GM18861 (cell line): ENCODE measurements at regions not wholly inside any gene's neighbourhood (a gene's known extent, or its start where the extent isn't known, plus 50 kb on each side); places are given as distances from the start of the nearest gene placed in this dataset.

Experiments used
- ATAC-seq: cut with Tn5 transposase; IDR thresholded peaks from one replicate; pipeline ENCODE4 v1.9.1; 2021; ENCODE audit not compliant: unreplicated experiment

DNA sequence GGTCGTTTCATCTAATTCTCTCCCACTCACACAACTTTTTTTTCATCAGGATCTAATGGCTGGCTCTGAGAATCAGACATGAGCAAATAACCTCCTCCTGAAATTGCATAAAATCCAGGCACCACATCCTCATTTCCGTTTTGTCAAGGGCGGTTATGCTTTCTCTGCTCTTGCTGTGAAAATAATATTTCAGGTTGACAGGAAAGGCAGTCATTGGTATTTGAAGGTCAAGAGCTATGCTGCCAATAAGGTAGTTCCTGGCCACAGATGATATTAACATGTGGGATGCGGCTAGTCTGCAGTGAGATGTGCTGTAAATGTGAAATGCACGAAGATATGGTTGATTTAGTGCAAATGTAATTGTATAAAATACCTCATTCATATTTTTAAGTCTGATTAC is 870.2 kb upstream of the TMEM132C start:
- no peak for ATAC-seq

- no peak for ATAC-seq
Measured at GRCh38 chr12:127398016-127398710, 868.8 kb upstream of the TMEM132C start.

DNA sequence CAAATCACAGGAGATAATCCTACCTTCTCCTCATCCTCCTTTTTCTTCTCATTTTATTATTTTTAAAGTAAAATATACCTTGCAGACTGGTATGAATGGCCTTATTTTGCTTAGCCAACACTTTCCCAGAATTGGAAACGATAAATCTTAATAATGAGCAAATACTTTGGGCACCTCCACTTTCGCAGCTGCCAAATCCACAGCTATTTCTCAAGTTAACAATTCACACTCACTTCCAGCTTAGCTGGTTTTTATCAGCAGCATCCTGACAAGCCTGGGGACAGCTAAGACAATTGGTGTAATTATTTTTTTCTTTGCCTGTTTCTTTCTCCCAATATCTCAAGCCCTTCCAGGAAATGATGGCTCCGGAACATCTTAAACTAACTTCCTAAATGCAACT is 867.5 kb upstream of the TMEM132C start:
- ATAC-seq: no peak

DNA sequence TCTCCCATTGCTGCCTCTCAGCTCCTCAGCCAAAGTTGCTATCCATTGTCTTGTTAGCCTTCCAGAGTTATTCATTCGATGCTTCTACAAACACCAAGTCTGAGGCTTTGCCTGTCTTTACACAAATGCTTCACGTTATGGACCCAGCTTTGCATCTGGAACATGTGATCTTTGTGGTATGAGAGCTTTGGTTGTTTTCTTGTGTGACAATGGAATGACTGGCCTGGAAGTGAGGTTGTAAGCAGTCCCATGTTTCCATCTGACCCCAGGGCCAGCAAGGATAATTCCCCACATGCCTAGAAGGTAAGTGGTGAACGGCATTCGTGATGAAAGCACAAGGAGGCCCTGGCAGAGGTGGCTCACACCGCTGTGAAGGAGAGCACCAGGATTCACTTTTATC is 866.7 kb upstream of the TMEM132C start:
- no peak for ATAC-seq

GRCh38 chr12:127401005-127401404 is 866.0 kb upstream of the TMEM132C start:
- ATAC-seq: no peak

DNA sequence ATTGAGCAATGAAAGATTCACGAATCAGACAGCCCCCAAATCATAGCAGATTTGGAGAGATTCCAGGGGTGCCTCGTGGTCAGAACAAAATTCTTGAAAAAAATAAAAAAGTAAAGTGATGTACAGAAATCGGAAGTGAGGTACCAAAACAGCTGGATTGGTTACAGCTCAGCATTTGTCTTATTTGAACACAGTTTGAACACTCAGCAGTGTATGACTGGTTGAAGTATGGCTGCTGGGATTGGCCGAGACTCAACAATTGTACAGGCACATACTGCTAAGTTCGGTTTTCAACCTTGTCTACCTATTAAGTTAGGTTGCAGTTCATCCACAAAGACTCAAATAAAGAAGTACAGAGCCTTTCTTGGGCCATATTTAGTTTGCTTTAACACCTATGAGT is 865.4 kb upstream of the TMEM132C start:
- no peak for ATAC-seq

DNA sequence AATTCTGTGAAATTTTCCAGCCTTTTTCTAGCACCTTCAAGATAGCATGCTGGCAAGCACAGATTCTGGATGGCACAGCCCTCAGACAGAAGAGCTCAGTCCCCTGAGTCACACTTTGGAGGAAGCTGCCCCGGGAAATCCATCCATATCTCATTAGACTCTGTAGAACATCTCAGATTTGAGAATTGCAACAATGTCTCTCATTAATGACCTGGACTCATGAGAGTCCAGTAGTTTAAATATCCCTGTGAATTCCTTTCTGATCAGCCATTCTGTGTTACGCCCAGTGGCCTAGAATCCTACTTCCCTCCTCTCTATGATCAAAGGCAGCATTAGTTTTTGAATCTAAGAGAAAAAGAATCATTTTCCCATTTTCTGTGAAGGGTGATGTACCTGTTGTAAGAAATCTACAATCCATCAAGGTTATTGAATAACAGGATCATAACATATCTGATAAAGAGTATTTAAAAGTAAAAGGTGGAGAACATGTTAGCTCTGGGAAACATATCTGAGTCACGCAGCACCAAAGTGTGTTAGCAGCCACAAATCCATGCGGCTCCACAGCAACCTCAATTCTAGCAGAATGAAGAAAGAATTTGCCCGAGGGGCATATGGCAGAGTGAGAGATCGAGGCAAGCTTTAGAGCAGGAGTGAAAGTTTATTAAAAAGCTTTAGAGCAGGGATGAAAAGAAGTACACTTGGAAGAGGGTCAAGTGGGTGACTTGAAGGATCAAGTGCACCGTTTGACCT is 855.6 kb upstream of the TMEM132C start:
- no peak for ATAC-seq

DNA sequence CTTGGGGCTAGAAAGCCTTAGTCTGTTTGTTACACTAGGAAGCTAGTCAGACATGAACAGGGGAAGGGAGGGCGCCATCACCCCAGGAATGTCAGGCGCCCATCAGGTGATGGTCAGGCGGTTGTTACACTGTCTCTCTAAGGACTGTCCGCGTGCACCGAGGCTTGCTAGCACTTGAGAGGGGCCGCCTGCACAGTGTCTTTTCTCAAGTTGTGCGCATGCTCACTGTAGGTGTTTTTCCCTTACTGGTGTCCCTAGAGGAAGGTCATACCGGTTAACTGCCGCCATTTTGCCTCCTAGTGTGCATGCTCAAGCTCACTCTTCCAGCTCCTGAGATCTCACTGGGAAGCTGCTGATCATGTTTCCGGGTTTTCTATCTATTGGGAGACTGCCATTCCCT is 855.0 kb upstream of the TMEM132C start:
- no peak for ATAC-seq

- ATAC-seq: no peak
Measured at GRCh38 chr12:127412866-127413265, 854.1 kb upstream of the TMEM132C start.

DNA sequence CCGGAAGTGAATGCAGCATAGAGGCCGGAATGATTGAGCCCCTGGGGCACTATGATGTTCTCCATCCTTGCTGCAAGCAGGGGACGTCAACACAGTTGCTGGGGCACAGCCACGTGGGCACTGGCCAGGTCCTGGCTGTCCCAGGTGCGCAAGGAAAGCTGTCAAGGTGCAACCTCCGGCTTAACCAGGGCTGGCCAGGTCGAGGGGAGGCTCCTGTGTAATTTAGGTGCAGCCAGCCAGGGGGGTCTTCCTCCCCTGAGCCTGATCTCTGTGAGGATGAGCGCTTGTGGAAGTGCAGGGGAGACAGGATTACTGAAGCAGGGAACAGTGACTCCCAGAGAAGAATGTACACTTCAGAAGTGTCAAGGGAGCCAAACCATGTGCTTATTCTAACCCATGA is 852.8 kb upstream of the TMEM132C start:
- no peak for ATAC-seq

GRCh38 chr12:127414636-127415035 is 852.3 kb upstream of the TMEM132C start:
- ATAC-seq: no peak

DNA sequence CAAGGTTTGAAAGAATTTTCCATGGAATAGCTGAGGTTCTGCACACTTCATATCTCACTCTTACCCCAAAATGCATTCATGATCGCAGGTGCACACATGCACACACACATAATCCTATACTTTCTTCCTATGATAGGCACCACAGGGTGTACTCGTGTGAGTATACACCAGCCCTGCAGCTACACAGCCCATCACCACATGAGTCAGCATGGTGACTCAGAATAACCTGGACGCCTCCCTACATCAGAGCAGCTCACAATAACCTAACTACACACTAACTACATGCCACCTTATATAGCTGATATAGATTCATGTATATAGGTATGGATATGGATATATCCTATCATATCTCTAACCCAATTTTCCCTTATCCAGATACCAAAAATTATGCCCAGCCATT is 850.2 kb upstream of the TMEM132C start:
- ATAC-seq: no peak

GRCh38 chr12:127419111-127419510 is 847.9 kb upstream of the TMEM132C start:
- ATAC-seq: no peak

- ATAC-seq: no peak
Measured at GRCh38 chr12:127421614-127422013, 845.4 kb upstream of the TMEM132C start.

DNA sequence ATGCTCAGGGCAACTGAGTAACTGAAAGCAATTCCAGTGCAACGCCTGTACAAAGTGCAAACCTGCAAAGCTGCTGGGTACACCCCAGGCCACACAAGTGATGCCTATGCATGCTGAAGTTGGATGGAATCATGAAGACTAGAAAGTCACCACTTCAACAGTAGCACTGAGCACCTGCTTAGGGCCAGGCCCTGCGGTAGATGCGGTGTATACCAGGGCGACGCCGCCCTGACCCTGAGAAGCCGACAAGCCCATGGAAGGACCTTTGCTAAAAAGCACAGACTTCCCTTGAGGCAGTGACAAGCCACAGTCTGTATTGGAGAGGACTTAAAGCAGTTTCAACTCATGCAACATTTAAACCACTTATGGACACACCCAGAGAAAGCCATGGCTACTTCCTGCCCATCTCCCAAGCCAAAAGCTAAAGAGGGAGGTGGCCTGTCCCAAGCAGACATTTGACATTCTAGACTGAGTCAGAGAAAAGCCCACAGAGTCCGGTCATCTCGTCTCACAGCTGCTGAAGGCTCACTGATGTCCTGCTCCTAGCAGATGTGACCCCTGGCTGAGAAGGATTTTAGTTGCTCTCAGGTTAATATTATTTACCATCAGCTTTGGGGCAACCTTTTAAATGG is 843.9 kb upstream of the TMEM132C start:
- ATAC-seq: no peak

DNA sequence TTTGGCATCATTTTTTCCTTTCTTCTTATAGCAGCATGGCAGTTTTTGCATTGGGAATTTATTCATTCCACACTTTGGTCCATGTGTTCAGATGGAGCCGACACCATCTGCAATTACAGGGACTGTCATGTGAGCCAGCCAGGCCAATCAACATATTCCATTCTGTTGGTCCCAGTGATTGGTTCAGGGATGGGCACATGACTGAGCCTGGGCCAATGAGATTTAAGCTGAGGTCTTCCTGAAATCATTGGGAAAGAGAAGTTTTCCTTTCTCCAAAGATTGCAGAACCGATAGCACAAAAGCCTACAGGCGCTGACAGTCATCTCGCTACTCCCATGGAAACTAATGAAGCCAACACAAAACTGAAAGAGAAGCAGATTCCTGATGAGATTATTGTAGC is 841.5 kb upstream of the TMEM132C start:
- ATAC-seq: no peak

DNA sequence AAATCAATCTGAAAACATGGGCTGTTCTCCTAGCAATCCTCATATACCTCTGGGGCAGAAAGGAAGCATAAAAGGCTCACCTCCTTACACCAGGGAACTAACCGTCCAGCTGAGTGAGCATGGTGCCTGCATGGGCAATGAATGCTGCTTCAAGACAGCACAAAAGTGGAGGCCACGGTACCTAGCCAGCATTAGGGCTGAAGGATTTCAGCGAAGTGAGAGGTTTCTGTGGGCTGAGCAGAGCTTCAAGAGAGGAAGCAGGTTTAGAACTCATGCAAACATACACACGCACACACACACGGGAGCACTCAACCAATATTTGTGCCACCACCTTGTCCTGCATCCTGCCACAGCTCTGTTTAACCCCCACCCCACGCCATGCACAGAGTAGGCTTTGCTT is 838.5 kb upstream of the TMEM132C start:
- ATAC-seq: no peak

GRCh38 chr12:127429551-127430285 is 837.3 kb upstream of the TMEM132C start:
- no peak for ATAC-seq

GRCh38 chr12:127430401-127430800 is 836.6 kb upstream of the TMEM132C start:
- no peak for ATAC-seq

GRCh38 chr12:127431177-127431576 is 835.8 kb upstream of the TMEM132C start:
- no peak for ATAC-seq

GRCh38 chr12:127431594-127431993 is 835.4 kb upstream of the TMEM132C start:
- ATAC-seq: no peak

DNA sequence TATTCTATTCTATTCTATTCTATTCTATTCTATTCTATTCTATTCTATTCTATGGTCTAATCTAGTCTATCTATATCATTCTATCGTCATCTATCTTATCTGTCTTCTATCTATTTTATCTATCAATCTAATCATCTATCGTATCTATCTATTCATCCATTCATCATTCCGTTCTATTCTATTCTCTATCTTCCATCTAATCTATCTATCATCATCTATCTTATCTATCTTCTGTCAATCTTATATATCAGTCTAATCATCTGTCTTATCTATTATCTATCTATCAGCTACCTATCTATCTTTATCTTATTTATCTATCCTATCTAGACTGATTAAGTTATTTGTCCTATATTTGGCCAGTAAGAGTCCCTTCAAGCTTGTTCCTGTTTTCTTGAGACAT is 831.5 kb upstream of the TMEM132C start:
- ATAC-seq: no peak
